Loucy (cell line): ENCODE measurements at regions not wholly inside any gene's neighbourhood (a gene's known extent, or its start where the extent isn't known, plus 50 kb on each side); places are given as distances from the start of the nearest gene placed in this dataset.

ENCODE experiments used
- EZH2phosphoT487 ChIP-seq: fragments of 200-600 bp; IDR thresholded peaks from 2 replicates; pipeline ENCODE4 v1.6.1; 2018; ENCODE audit warnings: antibody characterized with exemption, mild to moderate bottlenecking, moderate library complexity, borderline replicate concordance
- TF ChIP-seq, protein P1 (sequence below): fragments of 200-600 bp; sonication (generic); conservative IDR thresholded peaks from 2 replicates; pipeline ENCODE4 v1.5.1; 2014; ENCODE audit warnings: mild to moderate bottlenecking, antibody characterized with exemption, low read length

GRCh38 chr5:26326153-26326759 is 712.1 kb downstream of the CDH9 start:
- TF ChIP-seq, protein P1, sequence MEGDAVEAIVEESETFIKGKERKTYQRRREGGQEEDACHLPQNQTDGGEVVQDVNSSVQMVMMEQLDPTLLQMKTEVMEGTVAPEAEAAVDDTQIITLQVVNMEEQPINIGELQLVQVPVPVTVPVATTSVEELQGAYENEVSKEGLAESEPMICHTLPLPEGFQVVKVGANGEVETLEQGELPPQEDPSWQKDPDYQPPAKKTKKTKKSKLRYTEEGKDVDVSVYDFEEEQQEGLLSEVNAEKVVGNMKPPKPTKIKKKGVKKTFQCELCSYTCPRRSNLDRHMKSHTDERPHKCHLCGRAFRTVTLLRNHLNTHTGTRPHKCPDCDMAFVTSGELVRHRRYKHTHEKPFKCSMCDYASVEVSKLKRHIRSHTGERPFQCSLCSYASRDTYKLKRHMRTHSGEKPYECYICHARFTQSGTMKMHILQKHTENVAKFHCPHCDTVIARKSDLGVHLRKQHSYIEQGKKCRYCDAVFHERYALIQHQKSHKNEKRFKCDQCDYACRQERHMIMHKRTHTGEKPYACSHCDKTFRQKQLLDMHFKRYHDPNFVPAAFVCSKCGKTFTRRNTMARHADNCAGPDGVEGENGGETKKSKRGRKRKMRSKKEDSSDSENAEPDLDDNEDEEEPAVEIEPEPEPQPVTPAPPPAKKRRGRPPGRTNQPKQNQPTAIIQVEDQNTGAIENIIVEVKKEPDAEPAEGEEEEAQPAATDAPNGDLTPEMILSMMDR, result no peak
- no peak for TF ChIP-seq EZH2phosphoT487
